ENCODE measurements at regions not wholly inside any gene's neighbourhood (a gene's known extent, or its start where the extent isn't known, plus 50 kb on each side); places are given as distances from the start of the nearest gene placed in this dataset.

GRCh38 chr12:42704810-42705401 lies 115.4 kb upstream of the PRICKLE1 start:
- DNase-seq: no peak

GRCh38 chr12:42704340-42704739 lies 114.8 kb upstream of the PRICKLE1 start:
- no peak for DNase-seq

GRCh38 chr12:42701084-42701483 lies 111.5 kb upstream of the PRICKLE1 start:
- DNase-seq: no peak

GRCh38 chr12:42698213-42698612 lies 108.7 kb upstream of the PRICKLE1 start:
- DNase-seq: no peak

GRCh38 chr12:42696406-42697149 lies 107.0 kb upstream of the PRICKLE1 start:
- DNase-seq: no peak

DNA sequence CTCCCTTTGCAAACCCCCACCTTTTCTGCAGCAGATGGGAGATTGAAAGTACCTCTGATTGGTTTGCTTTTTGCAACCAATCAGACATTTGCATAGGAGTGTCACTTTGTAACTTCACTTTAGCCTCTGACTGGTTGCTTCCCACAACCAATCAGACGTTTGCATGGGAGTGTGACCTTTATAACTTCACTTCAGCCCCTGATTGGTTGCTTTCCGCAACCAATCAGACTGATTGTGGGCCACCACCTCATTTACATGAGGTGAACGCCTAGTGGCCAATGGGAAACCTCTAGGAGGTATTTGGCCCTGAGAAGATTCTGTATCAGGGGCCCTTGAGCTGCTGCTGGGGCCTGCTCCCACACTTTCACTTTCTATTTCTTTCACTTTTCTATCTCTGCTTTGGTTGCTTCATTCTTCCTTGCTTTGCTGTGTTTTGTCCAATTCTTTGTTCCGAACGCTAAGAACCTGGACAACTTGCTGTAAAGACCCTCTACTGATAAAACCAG lies 106.0 kb upstream of the PRICKLE1 start:
- DNase-seq: no peak

DNA sequence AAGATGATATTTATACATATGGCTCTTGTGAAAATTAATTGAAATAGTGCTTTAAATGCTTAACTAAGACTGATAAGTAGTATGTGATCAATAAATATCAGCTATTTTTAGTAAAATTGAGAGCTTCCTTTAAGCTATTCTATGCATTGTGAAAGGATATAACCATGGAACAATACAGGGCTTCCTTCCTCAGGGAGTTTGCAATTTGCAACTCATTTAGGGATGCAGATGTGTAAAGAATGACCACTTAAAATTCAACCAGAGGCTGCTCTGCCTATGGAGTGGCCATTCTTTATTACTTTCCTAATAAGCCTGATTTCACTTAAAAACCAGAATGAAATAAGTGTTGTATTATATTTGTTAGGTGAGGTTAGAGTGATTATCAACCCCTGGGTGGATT lies 103.2 kb upstream of the PRICKLE1 start:
- DNase-seq: no peak

- no peak for DNase-seq
These were observed 102.5 kb upstream of the PRICKLE1 start for GRCh38 chr12:42691991-42692557.

DNA sequence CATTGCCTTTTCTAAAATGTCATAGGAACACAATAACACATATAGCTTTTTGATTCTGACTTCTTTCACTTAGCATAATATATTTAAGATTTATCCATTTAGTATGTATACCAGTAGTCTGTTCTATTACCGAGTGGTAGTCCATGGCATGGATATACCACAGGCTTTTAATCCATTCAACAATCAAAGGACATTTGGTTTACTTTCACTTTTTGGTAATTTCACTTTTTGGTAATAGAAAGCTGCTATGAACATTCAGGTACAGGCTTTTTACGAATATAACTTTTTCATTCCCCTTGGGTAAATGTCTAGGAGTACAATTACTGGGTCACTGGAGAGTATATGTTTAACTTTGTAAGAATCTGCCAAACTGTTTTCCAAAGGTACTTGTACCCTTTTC lies 100.7 kb upstream of the PRICKLE1 start:
- no peak for DNase-seq

DNA sequence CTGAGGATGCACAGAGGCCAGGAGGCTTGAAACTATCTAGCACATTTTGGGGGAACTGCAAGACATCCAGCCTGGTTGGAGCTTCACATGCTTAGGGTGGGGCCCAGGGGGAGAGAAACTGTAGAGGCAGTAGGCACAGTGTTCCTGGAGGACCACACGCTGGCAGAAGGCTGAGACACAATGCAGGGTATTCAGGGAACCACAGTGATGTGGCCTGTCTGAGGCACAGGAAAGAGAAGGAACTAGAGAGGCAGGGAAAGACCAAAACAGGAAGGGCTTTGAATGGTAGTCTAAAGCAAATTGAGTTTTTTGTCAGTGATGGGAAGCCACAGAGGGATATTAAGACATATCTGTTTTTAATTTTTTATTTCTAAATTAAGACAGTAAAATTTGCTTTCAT lies 100.2 kb upstream of the PRICKLE1 start:
- DNase-seq: no peak

GRCh38 chr12:42686514-42687172 lies 97.1 kb upstream of the PRICKLE1 start:
- DNase-seq: no peak

DNA sequence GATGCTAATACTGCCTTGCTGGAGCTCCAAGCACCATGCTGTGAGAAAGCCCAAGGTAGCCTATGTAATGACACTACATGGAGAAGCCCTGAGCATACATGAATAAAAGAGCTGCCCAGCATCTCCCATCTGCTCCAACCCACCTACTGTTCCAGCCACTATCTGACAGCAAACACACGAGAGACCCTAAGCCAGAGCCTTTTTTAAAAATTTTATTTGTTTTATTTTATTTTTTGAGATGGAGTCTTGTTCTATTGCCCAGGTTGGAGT lies 95.2 kb upstream of the PRICKLE1 start:
- DNase-seq: no peak

DNA sequence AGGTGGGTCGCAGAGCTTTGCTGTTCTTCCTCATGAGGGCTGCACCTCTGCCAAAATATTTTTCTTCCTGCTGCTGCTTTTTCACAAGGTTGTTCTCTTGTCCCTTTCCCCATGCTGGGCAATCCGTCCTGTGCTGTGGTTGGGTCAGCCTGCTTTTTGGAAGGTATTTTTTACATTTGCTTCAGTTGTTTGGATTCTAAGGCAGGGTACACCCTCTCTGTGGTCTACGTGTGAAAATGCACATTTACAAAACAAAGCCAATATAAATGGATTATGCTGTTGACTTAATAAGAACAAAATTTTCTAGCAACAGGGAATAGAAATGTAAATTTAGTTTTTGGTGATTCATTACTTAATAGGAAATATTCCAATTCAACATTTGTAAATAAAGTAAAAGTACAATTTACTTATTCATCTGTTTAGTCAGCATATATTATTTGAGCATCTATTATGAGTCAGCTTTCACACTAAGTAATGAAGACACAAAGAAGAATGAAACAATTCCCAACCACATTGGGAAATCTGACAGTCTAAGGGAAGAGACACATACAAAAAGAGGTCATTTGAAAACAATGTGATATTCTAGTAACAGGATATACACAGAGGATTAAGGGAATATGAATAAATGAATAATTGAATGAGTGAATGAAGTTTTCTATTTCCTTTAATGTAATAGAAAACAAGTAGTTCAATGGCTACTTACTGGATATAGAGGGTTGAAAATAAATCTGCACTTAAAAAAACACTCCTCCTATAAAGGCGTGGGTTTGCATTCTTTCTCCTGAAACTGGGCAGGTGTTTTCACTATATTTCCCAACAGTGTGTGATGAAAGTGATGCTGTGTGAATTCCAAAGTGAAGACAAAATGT lies 94.6 kb upstream of the PRICKLE1 start:
- DNase-seq: no peak

- DNase-seq: no peak
These were observed 93.7 kb upstream of the PRICKLE1 start for GRCh38 chr12:42683266-42683665.

DNA sequence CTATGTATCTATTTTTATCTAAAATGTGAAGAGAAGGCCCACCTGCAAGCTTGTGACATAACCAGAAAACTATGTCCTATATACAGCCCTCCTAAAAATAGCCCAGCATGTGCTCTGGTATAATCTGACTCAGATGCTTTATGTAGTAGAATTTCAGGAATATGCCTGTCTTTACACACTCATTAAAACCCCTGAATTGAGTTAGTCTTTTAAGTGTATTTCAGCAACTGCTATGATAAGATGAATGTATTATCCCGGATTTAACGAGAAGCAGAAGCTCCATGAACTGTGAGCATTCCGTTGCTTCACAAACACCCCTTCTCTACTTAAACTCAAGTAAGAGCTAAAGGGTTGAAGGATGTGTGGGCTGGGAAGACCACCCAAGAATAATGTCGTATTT lies 89.9 kb upstream of the PRICKLE1 start:
- no peak for DNase-seq

DNA sequence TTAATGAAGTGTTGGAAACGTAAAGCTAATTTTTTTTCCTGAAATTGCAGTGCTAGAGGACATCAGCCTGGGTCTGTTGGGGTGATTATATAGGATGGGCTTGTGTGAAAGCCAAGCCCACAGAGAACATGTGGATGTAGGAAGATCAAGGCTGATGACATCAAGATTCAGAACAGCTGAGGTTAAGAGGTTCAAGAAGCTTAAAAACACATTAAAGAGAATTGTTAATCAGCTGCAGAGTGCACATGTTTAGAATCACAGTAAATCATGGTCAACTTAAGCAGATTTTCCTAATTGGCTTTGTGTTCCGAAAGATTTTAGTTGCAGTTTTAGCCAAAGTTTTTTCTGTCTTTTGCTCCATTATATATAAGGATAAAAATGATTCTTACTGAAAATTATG lies 87.9 kb upstream of the PRICKLE1 start:
- DNase-seq: no peak

- DNase-seq: no peak
These were observed 84.0 kb upstream of the PRICKLE1 start for GRCh38 chr12:42673535-42673934.

DNA sequence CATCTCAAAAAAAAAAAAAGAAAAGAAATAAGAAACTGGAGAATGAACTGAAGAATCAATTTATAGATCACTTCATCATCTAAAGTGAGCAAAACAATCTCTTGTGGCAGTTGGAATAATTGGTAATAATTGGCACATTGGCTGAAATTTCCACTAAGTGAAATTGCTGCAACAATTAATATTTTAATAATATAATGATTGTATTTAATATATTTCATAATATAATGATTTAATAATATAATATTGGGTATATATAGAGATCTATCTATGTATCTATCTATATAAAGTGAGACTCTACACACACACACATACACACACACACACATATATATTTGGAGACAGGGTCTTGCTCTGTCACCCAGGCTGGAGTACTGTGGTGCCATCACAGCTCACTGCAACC lies 81.2 kb upstream of the PRICKLE1 start:
- DNase-seq: no peak

- DNase-seq: no peak
These were observed 80.0 kb upstream of the PRICKLE1 start for GRCh38 chr12:42669553-42669952.

DNA sequence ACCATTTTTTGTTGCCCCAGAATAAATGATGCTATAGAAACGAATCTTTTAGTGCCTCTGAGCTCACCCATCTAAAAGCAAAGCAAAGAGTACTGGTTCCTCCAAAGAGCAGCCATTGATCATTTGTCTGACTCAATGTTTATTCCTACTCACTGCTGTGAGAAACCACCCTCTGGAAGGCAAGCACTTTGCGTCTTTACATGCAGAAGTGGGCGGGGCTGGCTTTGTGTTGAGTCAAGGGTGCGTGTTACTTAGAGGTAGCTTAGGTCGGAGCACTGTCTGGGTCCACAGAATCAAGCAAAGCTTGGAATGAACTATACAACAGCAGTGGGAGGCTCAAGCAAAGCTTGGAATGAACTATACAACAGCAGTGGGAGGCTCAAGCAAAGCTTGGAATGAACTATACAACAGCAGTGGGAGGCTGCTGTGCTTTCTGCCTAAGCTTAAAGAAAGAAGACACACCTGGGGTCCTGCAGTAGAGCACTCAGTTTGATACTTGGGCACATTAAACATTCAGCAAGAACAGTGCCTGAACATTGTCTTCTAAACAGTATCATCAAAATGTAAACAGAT lies 77.2 kb upstream of the PRICKLE1 start:
- no peak for DNase-seq

- DNase-seq: no peak
These were observed 74.1 kb upstream of the PRICKLE1 start for GRCh38 chr12:42663621-42664020.
